Uterus (tissue), 3 donors: ENCODE measurements at regions not wholly inside any gene's neighbourhood (a gene's known extent, or its start where the extent isn't known, plus 50 kb on each side); places are given as distances from the start of the nearest gene placed in this dataset.

Experiments used
- DNase-seq, 2 donors: peaks; one replicate each; pipeline ENCODE4 v3.0.0-alpha.2; 2019 to 2020
- H3K27ac ChIP-seq, 2 donors: fragments of 200-600 bp; sonication (generic); 1 replicate in 1 of 2; 2 replicates in 1 of 2; pipeline ENCODE4 v1.5.1; 2016 to 2018
- H3K27me3 ChIP-seq, 2 donors: fragments of 200-600 bp; sonication (generic); one replicate each; pipeline ENCODE4 v1.5.1; 2018 to 2019; ENCODE audit warnings: control low read depth in 1 of 2
- H3K36me3 ChIP-seq, 2 donors: fragments of 200-600 bp; sonication (generic); one replicate each; pipeline ENCODE4 v1.5.1; 2019; ENCODE audit warnings: control low read depth in 1 of 2
- H3K4me1 ChIP-seq, 2 donors: fragments of 200-600 bp; sonication (generic); one replicate each; pipeline ENCODE4 v1.5.1; 2018 to 2019; ENCODE audit warnings: control low read depth in 1 of 2
- H3K4me3 ChIP-seq, 2 donors: fragments of 200-600 bp; sonication (generic); 1 replicate in 1 of 2; 2 replicates in 1 of 2; pipeline ENCODE4 v1.5.1; 2018 to 2019; ENCODE audit warnings: mild to moderate bottlenecking in 1 of 2
- H3K9me3 ChIP-seq, 2 donors: fragments of 200-600 bp; sonication (generic); one replicate each; pipeline ENCODE4 v1.5.1; 2019; ENCODE audit warnings: control low read depth in 1 of 2
- POLR2A ChIP-seq, 2 donors: fragments of 450-650 bp; IDR thresholded peaks; one replicate each; pipeline ENCODE4 v1.6.1; 2016; ENCODE audit warnings: antibody characterized with exemption in 2 of 2, mild to moderate bottlenecking in 1 of 2, moderate library complexity in 1 of 2
- intact Hi-C: fragments of 100-400 bp; cut with DNase I; formaldehyde crosslinking; loops from one replicate; pipeline ENCODE4 v1.15.1; 2023; ENCODE audit warnings: low total_unique reads
- TF ChIP-seq, protein P1 (sequence below), 4 experiments: fragments of 200-600 bp in 2 of 4; fragments of 450-650 bp in 2 of 4; sonication (generic) in 2 of 4; IDR thresholded peaks; one replicate each; pipeline ENCODE4 v1.5.1; 2016 to 2019; ENCODE audit warnings: antibody characterized with exemption in 4 of 4, mild to moderate bottlenecking in 2 of 4, moderate library complexity in 1 of 4
- donor health status: DM: yes; HTN: yes; CAD: no.

DNA sequence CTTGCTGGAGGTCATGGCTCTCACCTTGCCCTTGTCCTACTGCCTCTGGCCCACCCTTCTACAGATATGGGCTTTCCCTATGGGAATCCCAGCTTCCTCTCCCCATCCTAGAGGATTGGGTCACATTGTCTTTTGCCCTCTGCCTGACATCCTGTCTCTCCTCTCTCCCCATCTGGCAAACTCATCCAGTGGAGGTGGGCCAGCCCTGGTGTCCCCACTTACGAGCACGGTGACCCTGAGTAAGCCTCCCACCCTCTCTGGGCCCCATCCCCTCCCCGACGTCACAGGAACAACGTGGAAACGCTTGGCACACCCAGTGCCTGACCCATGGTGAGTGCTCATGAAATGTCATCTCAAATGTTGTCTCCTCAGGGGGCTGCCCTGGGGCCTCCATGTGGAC, 56.1 kb upstream of the ID3 start:
- Histone ChIP-seq H3K36me3 (no peaks in the 10 kb centered on the region), H3K4me1 (no peaks in the 10 kb centered on the region), H3K4me3 (no peak overlapping the region), H3K27ac (no peak overlapping the region), H3K9me3 (no peaks in the 10 kb centered on the region), H3K27me3 (no peaks in the 10 kb centered on the region)
- TF ChIP-seq, protein P1, sequence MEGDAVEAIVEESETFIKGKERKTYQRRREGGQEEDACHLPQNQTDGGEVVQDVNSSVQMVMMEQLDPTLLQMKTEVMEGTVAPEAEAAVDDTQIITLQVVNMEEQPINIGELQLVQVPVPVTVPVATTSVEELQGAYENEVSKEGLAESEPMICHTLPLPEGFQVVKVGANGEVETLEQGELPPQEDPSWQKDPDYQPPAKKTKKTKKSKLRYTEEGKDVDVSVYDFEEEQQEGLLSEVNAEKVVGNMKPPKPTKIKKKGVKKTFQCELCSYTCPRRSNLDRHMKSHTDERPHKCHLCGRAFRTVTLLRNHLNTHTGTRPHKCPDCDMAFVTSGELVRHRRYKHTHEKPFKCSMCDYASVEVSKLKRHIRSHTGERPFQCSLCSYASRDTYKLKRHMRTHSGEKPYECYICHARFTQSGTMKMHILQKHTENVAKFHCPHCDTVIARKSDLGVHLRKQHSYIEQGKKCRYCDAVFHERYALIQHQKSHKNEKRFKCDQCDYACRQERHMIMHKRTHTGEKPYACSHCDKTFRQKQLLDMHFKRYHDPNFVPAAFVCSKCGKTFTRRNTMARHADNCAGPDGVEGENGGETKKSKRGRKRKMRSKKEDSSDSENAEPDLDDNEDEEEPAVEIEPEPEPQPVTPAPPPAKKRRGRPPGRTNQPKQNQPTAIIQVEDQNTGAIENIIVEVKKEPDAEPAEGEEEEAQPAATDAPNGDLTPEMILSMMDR (IDR thresholded peaks at IDR 0.05), result no peak
- TF ChIP-seq POLR2A (IDR thresholded peaks at IDR 0.05), result no peak
- intact Hi-C loops, result no loop called here
- DNase-seq, result no peak

DNA sequence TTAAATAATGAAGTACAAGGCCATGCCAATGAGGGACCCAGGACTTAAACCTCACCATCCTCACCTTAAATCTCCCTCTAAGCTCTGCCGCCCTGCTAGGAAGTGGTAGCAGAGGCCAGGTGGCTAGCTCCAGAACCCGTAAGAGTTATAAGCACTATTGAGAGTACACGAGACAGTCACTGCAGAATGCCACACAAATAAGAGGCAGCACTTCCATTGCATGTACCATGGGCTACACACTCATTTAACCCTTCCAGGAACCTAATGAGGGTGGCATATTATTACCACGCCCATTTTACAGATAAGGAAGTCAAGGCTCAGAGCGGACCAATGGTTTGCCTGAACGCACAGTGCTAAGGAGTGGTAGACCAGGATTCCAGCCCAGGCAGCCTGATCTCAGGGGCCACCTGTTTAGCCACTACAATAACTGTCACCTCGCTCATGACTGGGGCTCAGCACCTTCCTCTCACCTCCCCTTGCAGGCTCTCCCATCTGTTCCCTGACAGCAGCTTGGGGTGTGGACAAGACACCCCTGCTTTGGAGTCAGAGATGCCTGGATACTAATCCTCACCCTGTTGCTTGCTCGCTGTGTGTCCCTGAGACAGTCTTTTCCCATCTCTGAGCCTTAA, 54.8 kb upstream of the ID3 start:
- H3K9me3 ChIP-seq, result no peaks in the 10 kb centered on the region
- TF ChIP-seq, protein P1 (IDR thresholded peaks at IDR 0.05), result no peak
- TF ChIP-seq POLR2A (IDR thresholded peaks at IDR 0.05), result no peak
- H3K36me3 ChIP-seq, result no peaks in the 10 kb centered on the region
- H3K27ac ChIP-seq, result no peak overlapping the region
- intact Hi-C loops, result no loop called here
- no peaks in the 10 kb centered on the region for H3K27me3 ChIP-seq
- H3K4me1 ChIP-seq, result no peaks in the 10 kb centered on the region
- no peak overlapping the region for H3K4me3 ChIP-seq
- no peak for DNase-seq

DNA sequence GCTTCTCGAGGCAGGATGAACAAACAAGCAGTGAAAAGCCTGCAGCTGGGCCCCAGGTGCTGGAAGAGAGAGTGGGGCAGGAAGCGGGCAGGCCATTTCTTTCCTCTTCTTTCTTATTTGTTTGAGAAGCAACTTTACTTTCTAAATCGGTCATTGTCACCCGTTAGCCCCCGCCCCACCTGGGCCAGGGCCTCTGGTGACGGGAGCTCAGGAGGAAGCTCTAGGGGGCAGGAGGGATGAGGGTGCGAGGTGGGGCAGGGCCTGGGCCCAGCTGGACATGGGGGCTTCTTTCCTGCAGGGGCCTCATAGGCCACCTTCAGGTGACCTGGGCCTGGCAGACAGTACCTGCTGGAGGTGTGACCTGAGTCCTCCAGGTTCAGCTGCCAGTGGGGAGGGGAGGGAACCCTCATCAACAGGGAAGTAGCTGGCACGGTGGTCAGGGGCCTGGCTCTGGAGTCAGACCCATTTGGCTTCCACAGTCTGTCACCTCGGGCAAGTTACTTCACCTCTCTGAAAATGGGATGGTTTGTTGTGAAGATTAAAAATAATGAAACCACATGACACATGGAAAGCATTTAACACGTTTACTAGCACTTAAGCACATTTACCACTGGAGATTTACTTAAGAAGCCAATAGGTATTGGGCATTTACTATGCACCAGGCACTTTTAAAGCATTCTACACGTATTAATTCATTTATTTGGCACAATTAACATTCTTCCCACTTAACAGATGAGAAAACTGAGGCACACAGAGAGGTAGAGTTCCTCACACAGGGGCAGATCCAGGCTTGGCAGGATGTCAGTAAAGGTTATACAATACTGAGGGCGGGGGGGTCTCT, 54.1 kb upstream of the ID3 start:
- intact Hi-C loops, result no loop called here
- no peaks in the 10 kb centered on the region for H3K9me3 ChIP-seq
- H3K4me3 ChIP-seq, result no peak overlapping the region
- TF ChIP-seq, protein P1 (IDR thresholded peaks at IDR 0.05), result no peak
- TF ChIP-seq POLR2A (IDR thresholded peaks at IDR 0.05), result no peak
- no peaks in the 10 kb centered on the region for H3K36me3 ChIP-seq
- no peak overlapping the region for H3K27ac ChIP-seq
- no peaks in the 10 kb centered on the region for H3K27me3 ChIP-seq
- no peak for DNase-seq
- H3K4me1 ChIP-seq, result no peaks in the 10 kb centered on the region

DNA sequence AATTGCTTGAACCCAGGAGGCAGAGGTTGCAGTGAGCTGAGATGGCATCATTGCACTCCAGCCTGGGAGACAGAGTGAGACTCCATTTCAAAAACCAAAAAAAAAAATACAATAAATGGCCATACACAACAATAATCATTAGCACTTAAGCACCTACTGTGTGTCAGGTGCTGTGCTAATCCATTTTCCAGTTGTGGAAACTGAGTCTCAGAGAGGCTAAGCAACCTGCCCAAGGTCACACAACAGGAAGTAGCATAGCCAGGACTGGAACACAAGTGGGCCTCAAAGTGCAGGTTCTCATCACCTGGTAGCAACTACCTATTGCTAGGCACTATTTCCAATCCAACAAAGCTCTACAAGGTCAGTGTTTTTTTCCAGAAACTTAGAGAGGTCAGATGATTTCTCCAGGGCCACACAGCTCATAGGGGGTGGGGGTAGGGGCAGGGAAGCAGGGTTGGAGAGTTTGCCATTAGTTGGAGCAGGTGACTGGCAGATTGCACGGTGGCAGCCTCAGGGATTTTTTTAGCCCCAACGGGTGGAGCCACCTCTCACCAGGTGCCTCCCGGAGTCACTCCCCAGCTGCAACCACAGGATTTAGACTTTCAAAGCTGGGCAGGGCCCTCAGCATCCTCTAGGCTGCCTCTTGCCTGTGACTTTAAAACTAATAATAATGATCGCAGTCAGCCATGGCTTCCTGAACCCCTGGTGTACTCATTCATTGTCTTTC, 52.5 kb upstream of the ID3 start:
- no peak overlapping the region for H3K4me3 ChIP-seq
- DNase-seq, result no peak
- H3K27ac ChIP-seq, result no peak overlapping the region
- H3K4me1 ChIP-seq, result no peaks in the 10 kb centered on the region
- no peaks in the 10 kb centered on the region for H3K27me3 ChIP-seq
- H3K9me3 ChIP-seq, result no peaks in the 10 kb centered on the region
- intact Hi-C loops, result no loop called here
- TF ChIP-seq, protein P1 (IDR thresholded peaks at IDR 0.05), result no peak
- no peak for TF ChIP-seq POLR2A (IDR thresholded peaks at IDR 0.05)
- H3K36me3 ChIP-seq, result no peaks in the 10 kb centered on the region

DNA sequence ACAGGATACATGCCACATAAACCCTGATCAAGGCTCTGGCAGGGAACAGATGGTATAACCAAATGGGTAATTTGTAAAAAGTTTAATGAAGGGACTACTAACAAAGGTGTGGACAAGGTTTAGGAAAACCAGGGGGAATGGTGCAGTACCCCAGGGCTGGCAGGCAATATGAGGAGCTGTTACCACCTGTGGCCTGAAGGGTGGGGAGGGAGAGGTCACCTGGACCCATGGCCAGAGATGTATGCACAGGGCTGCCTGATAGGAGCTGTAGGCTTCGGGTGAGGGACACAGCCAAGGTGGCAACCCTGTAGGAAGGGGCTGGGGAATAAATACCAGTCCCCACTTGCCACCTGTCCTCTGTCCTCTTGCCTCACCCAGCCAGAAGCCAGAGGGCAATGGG, 51.4 kb upstream of the ID3 start:
- no peaks in the 10 kb centered on the region for H3K36me3 ChIP-seq
- no peaks in the 10 kb centered on the region for H3K9me3 ChIP-seq
- TF ChIP-seq POLR2A (IDR thresholded peaks at IDR 0.05), result no peak
- TF ChIP-seq, protein P1 (IDR thresholded peaks at IDR 0.05), result no peak
- no peak overlapping the region for H3K27ac ChIP-seq
- intact Hi-C loops, result no loop called here
- H3K4me1 ChIP-seq, result no peaks in the 10 kb centered on the region
- no peak for DNase-seq
- no peaks in the 10 kb centered on the region for H3K27me3 ChIP-seq
- no peak overlapping the region for H3K4me3 ChIP-seq
